Activated T-cell treated with anti-CD3 and anti-CD28 coated beads for 1 hour (primary cell): ENCODE measurements at regions not wholly inside any gene's neighbourhood (a gene's known extent, or its start where the extent isn't known, plus 50 kb on each side); places are given as distances from the start of the nearest gene placed in this dataset.

Experiments
- DNase-seq: peaks from one replicate; pipeline ENCODE4 v3.0.0-alpha.2; 2020; ENCODE audit warnings: low read depth

DNA sequence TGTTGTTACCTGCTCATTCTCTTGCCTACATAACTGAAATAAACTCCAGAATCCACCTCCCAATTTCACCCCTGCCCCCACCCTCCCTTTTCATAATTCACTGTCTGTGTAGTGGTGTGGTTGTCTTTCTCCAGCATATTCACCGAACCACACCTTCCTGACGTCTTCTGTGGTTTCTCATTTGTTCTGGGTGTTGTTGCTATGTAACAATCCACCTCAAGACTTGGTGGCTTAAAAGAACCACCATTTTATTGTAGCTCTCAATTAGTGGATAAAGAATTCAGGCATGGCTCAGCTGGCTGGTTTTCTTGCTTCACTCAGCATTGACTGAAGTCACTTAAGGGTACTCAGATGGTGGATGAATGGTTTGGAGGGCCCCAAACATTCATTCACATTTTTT lies 229.8 kb downstream of the MAF start:
- no peak for DNase-seq

DNA sequence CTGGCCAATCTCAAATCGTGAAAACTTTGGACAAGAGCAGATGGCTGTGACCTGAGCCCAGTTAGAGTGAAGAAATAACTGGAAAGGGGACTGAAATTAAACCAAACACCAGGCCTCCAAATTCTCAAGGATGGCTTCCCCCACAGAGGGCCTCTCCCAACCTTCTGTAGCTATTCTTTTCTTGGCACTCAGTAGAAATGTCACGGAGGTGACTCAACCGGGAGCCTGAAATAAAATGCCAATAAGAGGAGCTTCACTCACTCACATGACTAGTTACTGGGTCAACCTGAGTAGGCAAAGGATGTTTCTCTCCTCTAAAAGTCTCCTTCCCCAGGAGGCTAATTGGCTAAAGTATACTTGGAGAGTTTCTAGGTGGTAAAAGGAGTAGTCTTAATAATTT lies 230.7 kb downstream of the MAF start:
- no peak for DNase-seq

DNA sequence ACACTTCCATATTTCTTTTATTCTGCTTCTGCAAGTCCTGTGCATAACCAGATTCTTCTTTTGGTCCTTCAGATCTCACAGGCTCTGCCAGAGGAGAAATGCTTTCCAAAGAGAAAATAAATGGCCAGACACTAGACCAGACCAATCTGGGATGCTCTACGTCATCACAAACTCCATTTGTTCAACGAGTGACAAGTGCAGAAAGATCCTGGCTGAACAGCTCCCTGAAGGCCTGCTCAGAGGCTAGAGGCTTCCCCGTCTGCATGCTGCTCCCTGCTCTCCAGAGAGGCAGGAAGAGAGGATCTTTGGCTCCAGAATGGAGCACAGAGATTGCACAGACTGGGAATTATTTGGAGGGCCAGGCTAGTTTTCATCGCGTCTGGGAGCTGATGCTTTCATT lies 232.7 kb downstream of the MAF start:
- no peak for DNase-seq

DNA sequence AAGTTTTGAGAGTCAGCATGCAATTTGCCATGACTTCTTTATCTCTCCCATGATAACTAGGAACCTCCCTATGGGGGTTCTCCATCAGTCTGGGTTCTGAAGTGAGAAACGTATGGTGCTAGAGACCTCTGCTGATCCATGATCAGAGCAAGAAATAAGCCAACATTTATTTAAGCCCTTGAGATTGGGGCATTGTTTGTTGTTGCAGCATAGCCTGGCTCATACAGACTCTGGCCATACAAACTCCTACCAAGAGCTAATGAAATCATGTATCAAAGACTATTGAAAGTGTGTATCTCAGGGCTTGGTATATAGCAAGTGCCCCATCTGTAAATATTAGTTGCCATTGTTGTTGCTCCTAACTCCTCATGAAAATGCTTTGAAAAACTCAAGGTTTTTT lies 233.9 kb downstream of the MAF start:
- no peak for DNase-seq

DNA sequence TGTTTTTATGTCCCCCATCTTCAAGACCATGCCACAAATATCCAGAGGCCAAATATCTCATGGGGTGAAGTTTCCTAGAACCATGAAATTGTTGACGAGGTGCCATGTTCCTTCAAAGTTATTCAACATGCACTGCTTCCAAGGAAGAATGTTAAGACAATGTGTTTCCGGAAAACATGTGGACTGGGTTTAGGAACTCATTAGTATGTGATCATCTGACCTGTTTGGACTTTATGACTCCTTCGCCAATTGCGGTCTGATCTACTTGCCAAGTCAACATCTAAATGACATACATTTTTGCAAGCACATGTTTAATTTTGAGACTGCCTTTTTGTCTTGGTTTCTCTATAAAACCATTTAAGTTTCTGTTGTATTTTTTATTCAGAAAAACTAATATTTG lies 234.8 kb downstream of the MAF start:
- no peak for DNase-seq

DNA sequence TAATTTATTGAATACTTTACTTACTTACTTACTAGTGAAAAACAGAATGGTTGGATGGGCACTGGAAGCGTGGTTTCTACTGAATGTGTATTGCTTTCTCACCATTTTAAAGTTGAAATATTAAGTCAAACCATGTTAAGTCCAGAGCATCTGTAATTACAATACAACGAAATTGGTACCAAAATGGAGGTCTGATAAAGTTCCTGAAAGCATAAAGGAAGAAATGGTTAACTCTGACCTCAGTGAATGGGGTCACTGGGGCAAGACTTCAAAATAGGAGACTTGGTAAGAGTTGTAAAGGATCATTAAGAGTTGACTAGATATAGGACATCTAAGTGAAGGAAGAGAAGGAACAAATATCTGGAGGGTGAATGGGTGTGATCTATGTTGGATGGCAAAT lies 237.1 kb downstream of the MAF start:
- DNase-seq = no peak

DNA sequence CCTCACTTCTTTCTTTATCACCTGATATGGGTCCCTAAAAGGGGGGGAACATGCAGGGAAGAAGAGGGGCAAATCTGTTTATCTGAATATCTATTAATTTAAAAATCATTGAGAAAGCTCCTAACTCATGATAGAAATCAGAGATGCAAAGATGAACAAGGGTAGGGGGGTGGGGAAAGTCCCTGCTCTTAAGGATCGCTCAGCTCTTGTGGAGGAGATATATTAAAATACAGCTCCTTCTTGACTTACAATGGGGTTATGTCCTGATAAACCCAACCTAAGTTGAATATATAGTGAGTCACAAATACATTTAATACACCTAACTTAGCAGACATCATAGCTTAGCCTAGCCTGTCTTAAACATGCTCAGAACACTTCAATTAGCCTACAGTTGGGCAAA lies 237.5 kb downstream of the MAF start:
- no peak for DNase-seq

DNA sequence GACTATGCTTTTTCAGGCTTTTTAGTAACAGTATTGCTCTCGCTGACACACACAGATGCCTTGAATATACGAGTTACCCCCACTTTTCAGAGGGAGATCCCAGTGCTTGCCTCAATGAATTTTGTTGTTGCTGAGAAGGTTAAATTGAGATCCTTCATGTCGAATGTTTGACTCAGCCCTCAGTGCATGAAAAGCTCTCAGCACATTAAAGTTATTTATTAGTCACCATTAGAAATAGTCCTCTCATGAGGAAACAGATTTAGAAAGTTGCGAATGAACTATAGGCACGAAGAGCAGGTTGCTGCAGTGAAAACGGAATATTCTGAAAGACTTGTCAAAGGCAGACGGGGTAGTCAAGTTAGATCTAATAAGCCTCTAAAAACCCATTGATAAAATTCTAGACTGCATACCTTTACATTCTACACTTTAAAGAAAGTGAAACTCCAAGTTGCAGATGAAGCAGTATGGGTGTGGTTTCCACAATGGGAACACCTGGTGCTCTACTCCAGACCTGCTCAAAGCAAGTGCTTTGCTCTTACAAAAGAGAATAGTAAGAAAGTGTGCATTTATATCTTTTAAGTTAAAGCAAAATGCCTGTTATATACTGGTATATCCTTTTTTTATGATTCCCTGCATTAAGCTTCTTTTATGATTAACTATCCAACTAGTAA lies 238.1 kb downstream of the MAF start:
- DNase-seq = no peak

DNA sequence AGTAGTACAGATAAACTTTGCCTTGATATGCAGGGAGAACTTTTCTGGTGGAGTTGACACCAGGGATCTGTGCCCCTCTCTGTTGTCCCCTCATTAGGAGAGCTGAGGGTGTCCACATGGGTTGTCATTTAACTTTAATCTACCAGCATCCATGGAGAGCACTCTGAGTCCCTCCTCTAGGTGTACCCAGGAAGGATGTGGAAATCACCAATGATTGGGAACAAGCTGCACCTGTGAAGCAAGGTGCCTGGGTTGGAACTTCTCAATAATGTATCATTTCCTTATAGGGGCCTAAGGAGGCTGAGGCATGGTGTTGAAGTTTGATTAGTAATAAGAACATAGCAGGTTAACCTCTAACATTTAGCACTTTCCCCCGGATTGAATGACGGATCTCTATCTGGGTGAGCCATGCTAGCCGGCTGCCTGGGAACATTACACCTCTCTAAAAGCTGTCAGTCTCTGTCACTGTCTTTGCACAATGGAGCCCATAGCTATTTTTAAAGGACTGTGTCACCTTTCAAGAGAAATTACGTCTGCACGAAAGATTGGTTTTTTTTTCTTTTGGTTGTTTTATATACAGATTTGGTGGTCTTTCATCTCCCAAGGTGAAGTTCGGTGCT lies 239.3 kb downstream of the MAF start:
- DNase-seq = no peak

DNA sequence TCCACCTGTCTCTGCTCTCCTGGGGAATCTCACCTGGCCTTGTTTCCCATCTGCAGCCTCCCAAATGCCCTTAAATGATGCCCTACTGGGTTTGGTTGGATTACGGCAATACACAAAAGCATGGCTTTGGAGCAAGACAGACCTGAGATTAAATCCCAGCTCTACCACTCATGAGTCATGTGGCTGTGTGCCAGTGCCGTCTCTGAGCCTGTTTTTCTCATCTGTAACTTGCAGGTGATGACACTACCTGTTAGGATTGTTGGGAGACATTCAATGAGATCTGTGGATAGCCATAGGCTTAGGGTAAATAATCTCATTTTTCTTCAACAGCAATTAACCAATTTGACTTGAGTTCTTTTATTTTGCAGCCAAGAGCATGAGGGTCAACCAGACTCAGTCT lies 240.3 kb downstream of the MAF start:
- no peak for DNase-seq

DNA sequence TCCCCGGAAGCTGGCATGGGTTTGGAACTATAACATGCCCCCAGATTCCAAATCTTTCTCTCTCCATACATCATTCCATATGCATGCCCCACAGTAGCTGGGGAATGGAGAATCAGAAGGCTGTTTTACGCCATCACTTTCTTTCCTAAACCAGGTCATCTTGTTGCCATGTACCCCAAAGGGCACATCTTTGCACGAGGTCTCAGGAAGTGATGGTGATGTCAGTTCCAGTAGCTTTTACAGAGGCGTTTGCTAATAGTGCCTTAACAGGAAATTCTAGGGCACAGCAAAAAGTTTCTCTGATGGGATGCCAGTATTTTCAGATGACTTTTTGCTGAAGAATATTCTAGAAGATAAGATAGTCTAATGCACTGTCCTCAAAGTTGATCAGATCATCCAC lies 241.5 kb downstream of the MAF start:
- DNase-seq = no peak

DNA sequence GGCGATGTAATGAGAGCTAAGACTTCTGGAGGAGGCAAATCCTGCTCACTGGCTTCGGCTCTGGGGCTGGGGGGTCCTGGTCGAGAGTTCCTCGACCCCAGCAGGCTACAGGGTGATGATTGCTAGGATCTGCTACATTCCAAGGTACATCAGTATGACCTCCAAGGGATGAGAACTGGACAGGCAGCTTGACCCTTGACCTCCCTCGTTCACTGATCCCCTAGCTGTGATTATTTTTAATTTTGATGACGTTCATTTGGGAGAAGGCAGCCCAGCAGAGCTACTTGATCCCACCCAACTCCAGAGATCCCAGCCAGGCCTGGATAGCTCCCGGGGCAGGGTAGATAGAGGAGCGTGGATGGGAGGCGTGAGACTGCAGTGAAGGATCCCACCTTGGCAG lies 242.3 kb downstream of the MAF start:
- DNase-seq = no peak

DNA sequence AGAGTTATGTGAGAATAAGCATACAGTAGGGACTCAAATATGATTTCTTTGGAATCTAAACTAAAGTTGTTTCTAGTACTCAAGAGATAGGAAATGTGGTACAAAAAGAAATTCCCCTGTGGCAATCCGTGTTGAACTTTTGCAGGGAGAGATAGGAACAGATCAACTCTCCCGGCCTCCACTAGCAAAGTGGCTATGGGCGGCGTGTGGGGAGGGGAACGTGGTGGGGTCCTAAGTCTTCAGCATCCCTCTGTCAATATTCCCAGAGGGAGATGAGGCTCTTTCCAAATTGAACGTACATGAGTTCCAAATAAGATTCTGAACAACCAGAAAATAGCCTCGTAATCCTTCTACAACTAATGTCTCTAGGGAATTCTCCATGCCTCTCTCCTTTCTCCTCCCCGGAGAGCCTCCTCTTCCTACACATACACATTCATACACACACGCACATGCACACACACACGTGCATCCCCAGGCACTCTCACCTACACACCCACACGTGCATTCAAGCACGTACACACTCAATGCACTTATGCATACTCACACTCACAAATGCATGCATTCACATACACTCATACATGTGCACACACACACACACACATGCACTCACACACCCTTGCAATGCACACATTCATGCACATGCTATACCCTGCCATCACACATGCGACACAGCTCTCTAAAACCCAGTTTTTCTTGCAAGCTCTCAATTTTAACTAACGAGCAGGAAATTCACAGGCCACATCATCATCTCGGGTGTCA lies 244.8 kb downstream of the MAF start:
- DNase-seq = no peak

DNA sequence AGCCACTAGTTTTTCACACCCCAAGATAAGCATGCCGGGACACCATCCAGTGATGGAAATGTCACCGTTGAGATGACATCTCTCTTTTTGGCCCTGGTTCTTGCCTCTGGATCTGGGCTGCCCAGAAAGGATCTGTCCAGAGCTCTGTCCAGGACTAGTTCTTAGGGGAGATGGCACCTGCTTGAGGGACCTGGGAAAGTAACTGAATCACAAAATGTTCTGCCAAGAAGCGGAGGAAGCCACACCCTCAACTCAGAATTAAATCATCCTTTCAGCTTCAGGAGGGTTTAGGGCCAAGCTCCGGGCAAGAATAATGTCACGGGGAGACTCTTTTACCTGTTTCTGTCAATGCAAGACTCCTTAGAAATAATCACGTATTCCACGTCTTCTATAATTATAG lies 248.6 kb downstream of the MAF start:
- DNase-seq = no peak

DNA sequence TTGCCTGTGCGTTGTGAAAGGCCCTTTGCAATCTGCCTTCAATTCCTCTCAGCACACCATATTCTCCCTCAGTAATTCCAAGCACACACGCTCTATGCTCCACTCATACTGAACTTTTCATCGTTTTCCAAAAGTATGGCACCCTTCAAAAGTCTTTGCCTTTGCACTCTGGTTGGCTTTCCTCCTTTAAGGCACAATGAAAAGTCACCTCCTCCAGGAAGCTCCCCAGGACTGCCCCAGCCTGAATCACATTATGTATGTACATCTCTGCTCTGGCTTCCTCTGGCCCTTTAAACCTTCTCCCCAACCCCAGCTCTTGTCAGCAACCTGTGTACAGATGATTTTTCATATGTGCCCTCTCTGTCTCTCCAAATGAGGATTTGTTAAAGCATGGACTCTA lies 250.7 kb downstream of the MAF start:
- no peak for DNase-seq

DNA sequence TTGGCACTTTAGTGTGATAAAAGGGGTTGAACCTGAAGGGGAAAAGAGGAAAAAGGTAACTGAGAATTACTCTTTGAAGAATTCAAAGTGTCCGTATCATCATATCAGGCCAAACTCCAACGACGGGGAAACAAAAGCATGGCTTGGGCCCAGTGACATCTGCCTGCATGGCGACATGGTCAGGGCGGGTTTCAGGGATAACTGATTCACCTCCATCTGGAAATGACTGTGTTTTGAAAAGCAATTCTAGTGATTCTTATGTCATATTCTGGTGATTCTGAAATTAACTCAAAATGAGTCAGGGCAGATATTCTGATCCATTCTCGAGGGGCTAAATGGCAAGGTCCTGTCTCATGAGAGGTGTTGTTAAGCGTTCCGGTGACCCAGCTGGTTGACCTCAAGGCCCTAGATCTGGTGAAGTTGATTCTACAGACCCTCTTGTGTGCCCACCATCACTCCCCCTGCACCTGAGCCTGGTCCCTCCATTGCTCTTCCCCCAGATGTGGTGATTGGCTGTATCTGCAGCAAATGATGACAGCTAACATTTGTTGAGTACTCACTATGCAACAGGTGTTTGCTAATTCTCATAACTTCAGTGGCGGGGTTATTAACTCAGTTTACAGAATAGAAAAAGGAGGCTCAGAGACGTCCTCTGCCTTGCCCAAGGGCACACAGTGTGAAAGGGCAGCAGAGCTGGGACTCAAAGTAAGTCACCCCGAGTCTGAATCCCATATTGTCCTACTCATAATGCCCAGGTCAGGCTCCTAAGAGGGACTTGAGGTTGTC lies 251.8 kb downstream of the MAF start:
- no peak for DNase-seq

DNA sequence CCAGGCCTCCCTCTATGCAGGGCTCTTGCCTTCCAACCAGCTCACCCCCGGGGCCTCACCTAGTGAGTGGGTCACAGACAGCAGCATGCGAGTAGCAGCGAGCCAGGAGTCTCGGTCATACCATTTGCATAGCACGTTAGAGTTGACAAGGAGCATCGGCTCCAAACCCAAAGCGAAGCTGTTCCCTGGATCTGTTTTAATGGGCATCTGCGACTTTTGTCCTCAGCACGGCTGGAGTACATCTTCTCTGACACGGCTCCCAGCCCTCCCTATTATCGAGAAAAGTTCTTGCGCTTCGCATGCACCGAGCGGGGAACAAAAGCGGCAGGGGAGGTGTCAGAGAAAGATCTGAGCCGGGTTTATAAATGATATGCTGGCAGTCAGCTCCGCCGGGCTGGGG lies 253.3 kb downstream of the MAF start:
- DNase-seq = no peak

DNA sequence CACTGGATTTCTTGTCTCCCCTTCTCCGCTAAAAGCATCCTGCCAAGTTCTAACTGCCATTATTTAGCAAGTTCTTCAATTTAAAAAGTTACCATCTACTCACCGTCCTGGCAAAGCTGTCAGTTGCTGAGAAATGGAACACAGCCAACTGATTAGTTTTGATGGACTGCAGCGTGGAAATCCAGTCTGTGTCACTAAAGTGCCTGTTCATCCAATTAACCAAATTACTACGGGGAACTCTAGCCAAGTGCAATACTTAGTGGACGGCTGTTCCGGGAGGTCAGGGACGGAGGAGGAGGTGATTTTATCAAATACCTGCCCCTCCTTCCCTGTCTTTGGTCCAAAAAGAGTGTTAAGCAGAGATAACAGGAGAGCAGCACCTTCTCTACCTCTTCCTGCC lies 260.7 kb downstream of the MAF start:
- DNase-seq = no peak

DNA sequence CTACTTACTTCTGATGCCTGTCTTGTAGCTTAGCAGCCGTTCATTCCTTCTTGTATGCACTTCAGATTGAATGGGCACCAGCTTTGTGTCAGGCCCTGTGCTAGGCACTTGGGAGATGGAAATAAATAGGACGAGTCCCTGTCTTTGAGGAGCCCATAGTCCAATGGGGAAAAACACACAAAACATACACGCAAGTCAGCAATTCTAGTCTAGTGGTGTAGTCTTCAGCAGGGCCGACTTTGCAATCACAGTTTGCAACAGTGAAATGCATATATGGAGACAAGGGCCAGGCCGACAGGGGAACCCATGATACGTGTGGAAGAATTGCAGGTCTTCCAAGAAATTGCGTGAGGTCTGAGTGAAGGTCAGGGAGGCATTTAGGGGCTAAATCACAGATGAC lies 262.6 kb downstream of the MAF start:
- DNase-seq = no peak

DNA sequence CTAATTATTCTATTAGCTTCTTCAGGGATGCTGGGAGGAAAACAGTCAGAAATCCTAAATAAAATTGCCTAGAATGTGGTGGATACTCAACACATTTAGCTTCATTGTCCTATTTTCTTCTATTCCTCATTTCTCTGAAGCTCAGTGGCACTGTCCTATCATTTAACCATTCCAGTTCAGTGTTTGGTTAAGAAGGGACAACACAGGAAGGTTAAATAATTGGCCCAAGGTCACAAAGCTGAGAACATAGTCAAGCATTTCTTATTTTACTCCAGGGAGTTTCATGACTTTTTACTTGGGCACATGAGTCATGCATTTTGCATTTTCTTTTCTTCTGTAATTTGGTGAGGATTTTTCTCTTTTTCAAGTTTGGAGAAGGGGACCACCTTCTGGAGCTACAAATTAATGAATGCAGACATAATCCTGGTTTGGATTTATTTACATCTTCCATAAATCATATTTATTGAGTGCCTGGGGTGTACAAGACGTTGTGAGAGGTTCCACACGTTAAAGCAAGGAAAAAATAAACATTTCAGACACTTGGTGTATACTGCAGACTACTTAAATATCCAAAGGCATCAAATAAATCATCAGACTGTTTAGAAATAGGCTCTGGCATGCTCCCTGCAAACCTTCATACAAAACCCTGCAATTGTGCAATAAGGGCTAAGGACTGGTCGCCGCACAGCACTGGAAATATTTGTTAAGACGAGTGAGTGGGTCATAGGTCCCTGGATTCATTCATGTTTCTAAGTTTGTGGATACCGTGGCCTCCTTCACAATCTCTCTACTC lies 263.9 kb downstream of the MAF start:
- no peak for DNase-seq

DNA sequence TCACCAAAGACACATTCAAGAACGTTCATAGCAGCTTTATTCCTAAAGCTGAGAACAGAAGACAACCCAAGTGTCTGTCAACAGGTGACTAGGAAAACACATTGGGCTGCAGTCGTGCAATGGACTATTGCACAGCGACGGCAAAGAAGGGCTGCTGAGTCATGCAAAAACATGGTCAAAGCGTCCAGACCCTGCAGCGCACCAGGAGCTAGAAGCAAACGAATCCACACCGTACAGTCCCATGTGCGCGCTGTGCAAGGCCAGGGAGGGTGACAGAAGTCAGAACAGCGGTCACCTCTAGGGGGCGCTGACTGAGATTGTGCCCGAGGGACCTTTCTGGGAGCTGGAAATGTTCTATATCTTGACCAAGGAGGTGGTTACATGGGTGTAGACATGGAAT lies 266.4 kb downstream of the MAF start:
- DNase-seq = peak; percentile 3

DNA sequence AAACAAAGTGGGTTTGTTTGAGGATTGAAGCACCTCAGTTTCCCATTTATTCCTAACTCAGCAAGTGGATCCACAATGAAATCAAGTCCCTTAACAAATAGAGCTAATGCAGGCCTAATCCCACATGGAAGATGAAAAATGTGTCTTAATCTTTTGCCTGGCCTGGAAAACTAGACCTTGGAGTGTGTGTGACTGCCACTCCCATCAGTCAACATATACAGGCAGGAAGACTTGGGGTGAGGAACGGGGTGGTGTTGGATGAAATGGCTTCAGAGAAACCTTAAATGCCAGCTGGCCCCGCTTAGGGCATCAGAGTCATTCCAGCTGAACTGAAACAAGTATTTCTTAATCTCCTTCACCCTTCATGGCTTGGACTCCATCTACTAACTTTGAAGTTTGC lies 269.5 kb downstream of the MAF start:
- no peak for DNase-seq
